ENCODE measurements at regions not wholly inside any gene's neighbourhood (a gene's known extent, or its start where the extent isn't known, plus 50 kb on each side); places are given as distances from the start of the nearest gene placed in this dataset.
"Not testable (repeated sequence)": the region's sequence is repeated elsewhere in the genome, so short reads cannot be mapped to it uniquely, and the experiment has no call there.

DNA sequence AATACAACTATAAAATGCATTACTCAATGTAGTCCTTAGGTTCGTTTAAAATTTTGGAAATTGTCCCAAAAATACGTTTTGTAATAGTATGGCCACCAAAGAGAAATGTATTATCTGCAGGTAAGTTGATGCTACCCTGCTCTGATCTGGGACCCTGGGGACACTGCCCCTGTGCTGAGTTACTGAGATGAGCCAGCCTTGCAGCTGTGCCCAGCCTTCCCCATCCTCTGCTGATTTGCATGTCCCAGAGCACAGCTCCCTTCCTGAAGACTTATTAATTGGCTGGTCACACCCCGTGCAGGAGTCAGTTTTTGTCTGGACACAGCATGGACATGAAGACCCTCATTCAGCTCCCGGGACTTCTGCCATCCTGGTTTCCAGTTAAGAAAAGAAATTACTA is 1203.5 kb downstream of the RPIA start:
- H3K9me3 ChIP-seq (ENCODE audit: control insufficient read depth in 2 of 2, insufficient read depth in 1 of 2, low read length in 1 of 2); DNase-seq (ENCODE audit: low read depth in 6 of 9, low spot score in 9 of 9); H3K27ac ChIP-seq (ENCODE audit: low read depth in 1 of 2, low read length in 1 of 2); H3K36me3 ChIP-seq (ENCODE audit: control insufficient read depth in 2 of 2, insufficient read depth in 2 of 2, low read length in 1 of 2); H3K4me3 ChIP-seq (ENCODE audit: low read length in 2 of 2); H3K27me3 ChIP-seq (ENCODE audit: control insufficient read depth in 2 of 2, insufficient read depth in 1 of 2, low read length in 1 of 2); H3K4me1 ChIP-seq (ENCODE audit: control insufficient read depth in 2 of 2, insufficient read depth in 2 of 2, low read length in 2 of 2): not testable (repeated sequence)
- no CpG with 5 or more reads among the region's 4 CpGs for WGBS

DNA sequence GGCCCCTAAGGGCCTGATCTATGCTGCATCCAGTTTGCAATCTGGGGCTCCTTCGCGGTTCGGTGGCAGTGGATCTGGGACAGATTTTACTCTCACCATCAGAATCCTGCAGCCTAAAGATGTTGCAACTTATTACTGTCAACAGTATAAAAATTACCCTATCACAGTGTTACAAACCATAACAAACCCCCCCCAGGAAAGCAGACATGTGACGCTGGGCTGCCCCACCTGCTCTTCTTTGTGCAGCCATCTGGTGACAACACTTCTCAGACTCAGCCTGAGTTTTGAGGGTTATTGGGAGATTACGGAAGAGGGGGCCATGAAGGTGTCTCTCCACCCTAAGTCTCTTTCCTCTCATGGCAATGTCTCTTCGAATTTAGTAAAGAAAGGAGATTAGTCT is 1204.2 kb downstream of the RPIA start:
- H3K36me3 ChIP-seq (ENCODE audit: control insufficient read depth in 2 of 2, insufficient read depth in 2 of 2, low read length in 1 of 2); H3K27me3 ChIP-seq (ENCODE audit: control insufficient read depth in 2 of 2, insufficient read depth in 1 of 2, low read length in 1 of 2); DNase-seq (ENCODE audit: low read depth in 6 of 9, low spot score in 9 of 9); H3K9me3 ChIP-seq (ENCODE audit: control insufficient read depth in 2 of 2, insufficient read depth in 1 of 2, low read length in 1 of 2); H3K4me3 ChIP-seq (ENCODE audit: low read length in 2 of 2); H3K4me1 ChIP-seq (ENCODE audit: control insufficient read depth in 2 of 2, insufficient read depth in 2 of 2, low read length in 2 of 2); H3K27ac ChIP-seq (ENCODE audit: low read depth in 1 of 2, low read length in 1 of 2): not testable (repeated sequence)
- WGBS = no CpG with 5 or more reads among the region's 6 CpGs

DNA sequence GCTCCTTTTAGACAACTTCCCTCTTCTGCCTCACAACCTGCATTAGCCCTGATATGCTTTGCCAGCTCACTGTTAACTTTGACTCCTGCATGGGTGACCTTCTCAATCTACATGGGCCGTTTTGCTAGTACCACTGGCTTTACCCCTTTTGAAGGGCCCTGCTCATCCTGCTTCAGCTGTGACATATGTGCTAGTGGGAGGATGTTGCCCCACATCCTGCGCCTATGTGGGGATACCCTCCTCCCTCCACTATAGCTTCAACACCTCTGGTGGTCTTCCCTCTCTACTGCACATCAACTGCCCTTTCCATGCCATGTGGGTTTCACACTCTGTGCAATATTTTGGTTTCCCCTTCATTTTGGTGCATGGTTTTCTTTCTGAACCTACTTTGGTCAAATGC is 1235.5 kb downstream of the RPIA start:
- not testable (repeated sequence) for H3K9me3 ChIP-seq (ENCODE audit: control insufficient read depth in 2 of 2, insufficient read depth in 1 of 2, low read length in 1 of 2); H3K4me1 ChIP-seq (ENCODE audit: control insufficient read depth in 2 of 2, insufficient read depth in 2 of 2, low read length in 2 of 2); H3K27ac ChIP-seq (ENCODE audit: low read depth in 1 of 2, low read length in 1 of 2); H3K36me3 ChIP-seq (ENCODE audit: control insufficient read depth in 2 of 2, insufficient read depth in 2 of 2, low read length in 1 of 2); H3K27me3 ChIP-seq (ENCODE audit: control insufficient read depth in 2 of 2, insufficient read depth in 1 of 2, low read length in 1 of 2); H3K4me3 ChIP-seq (ENCODE audit: low read length in 2 of 2); DNase-seq (ENCODE audit: low read depth in 6 of 9, low spot score in 9 of 9)
- WGBS = 74% methylated on average over 2 of the region's 2 CpGs

DNA sequence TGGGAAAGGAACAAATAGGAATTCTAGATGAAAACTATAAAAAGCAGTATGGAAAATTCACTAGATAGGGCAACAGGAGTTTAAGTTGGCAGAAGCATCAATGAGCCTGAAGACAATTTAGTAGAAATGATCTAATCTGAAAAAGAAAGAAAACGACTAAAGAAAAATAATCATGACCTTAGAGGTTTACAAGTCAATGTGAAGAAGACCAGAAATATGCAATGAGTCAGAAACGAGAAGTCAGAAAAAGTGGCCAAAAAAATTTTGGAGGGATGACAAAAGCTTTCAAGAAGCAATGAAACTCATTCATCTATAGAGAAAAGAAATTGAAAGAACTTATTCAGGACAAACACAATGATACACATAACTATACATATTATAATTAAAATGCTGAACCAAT is 1244.0 kb downstream of the RPIA start:
- DNase-seq (ENCODE audit: low read depth in 6 of 9, low spot score in 9 of 9); H3K9me3 ChIP-seq (ENCODE audit: control insufficient read depth in 2 of 2, insufficient read depth in 1 of 2, low read length in 1 of 2); H3K36me3 ChIP-seq (ENCODE audit: control insufficient read depth in 2 of 2, insufficient read depth in 2 of 2, low read length in 1 of 2); H3K27ac ChIP-seq (ENCODE audit: low read depth in 1 of 2, low read length in 1 of 2); H3K4me3 ChIP-seq (ENCODE audit: low read length in 2 of 2); H3K27me3 ChIP-seq (ENCODE audit: control insufficient read depth in 2 of 2, insufficient read depth in 1 of 2, low read length in 1 of 2); H3K4me1 ChIP-seq (ENCODE audit: control insufficient read depth in 2 of 2, insufficient read depth in 2 of 2, low read length in 2 of 2): not testable (repeated sequence)
- WGBS = 90% methylated on average over 2 of the region's 2 CpGs

DNA sequence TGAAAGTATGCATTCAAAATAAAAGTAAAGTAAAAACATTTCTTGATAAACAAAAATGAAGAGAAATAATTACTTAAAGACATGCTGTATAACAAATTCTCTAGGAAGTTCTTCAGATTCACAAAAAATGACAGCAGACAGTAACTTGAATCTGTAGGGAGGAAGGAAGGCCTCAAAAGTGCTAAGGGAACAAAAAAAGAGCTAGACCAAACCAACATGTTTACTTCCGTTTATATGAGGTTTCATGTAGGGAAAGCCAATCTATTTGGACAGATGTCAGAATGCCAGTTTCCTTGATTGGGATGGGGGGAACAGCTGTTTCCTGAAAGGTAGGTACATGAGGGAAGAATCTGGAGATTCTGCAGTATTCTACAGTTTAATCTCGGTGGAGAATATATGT is 1244.5 kb downstream of the RPIA start:
- not testable (repeated sequence) for H3K4me1 ChIP-seq (ENCODE audit: control insufficient read depth in 2 of 2, insufficient read depth in 2 of 2, low read length in 2 of 2); H3K4me3 ChIP-seq (ENCODE audit: low read length in 2 of 2); H3K36me3 ChIP-seq (ENCODE audit: control insufficient read depth in 2 of 2, insufficient read depth in 2 of 2, low read length in 1 of 2); DNase-seq (ENCODE audit: low read depth in 6 of 9, low spot score in 9 of 9); H3K27ac ChIP-seq (ENCODE audit: low read depth in 1 of 2, low read length in 1 of 2); H3K27me3 ChIP-seq (ENCODE audit: control insufficient read depth in 2 of 2, insufficient read depth in 1 of 2, low read length in 1 of 2); H3K9me3 ChIP-seq (ENCODE audit: control insufficient read depth in 2 of 2, insufficient read depth in 1 of 2, low read length in 1 of 2)
- 16% methylated on average over 2 of the region's 2 CpGs for WGBS

DNA sequence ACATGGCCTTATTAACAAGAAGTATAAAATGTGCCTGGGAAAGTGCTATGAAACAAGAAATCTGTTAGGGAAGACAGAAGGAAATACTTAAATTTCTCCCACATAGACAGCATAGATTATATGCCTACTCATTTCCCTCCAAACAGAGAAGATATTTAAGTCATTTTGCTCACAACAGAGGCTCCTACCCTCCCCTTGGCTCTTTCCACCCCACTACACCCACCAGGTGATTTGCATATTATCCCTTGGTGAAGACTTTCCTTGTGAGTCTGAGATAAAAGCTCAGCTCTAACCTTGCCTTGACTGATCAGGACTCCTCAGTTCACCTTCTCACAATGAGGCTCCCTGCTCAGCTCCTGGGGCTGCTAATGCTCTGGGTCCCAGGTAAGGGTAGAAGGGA is 1245.1 kb downstream of the RPIA start:
- H3K27ac ChIP-seq (ENCODE audit: low read depth in 1 of 2, low read length in 1 of 2); H3K9me3 ChIP-seq (ENCODE audit: control insufficient read depth in 2 of 2, insufficient read depth in 1 of 2, low read length in 1 of 2); H3K4me1 ChIP-seq (ENCODE audit: control insufficient read depth in 2 of 2, insufficient read depth in 2 of 2, low read length in 2 of 2); DNase-seq (ENCODE audit: low read depth in 6 of 9, low spot score in 9 of 9); H3K4me3 ChIP-seq (ENCODE audit: low read length in 2 of 2); H3K36me3 ChIP-seq (ENCODE audit: control insufficient read depth in 2 of 2, insufficient read depth in 2 of 2, low read length in 1 of 2); H3K27me3 ChIP-seq (ENCODE audit: control insufficient read depth in 2 of 2, insufficient read depth in 1 of 2, low read length in 1 of 2): not testable (repeated sequence)

DNA sequence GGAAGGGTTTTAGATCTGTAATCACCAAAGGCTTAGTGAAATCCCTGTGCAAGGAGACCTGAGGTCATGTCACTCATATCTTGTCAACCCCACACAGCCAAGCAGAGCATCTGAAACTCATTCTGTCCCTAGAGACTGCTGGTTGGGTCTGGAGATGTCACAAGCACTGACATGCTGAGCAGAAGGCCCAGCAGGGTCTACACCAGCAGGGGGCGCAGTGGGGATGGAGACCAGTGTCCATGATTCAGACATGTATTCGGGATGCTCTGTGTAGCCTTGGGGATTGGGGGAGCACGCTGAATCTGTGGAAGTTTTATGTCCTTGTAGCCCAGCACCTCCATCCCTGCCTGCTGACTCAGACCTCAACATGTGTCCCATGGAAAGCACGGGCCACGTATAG is 1247.3 kb downstream of the RPIA start:
- H3K4me3 ChIP-seq (ENCODE audit: low read length in 2 of 2); H3K36me3 ChIP-seq (ENCODE audit: control insufficient read depth in 2 of 2, insufficient read depth in 2 of 2, low read length in 1 of 2); DNase-seq (ENCODE audit: low read depth in 6 of 9, low spot score in 9 of 9); H3K9me3 ChIP-seq (ENCODE audit: control insufficient read depth in 2 of 2, insufficient read depth in 1 of 2, low read length in 1 of 2); H3K27ac ChIP-seq (ENCODE audit: low read depth in 1 of 2, low read length in 1 of 2); H3K27me3 ChIP-seq (ENCODE audit: control insufficient read depth in 2 of 2, insufficient read depth in 1 of 2, low read length in 1 of 2); H3K4me1 ChIP-seq (ENCODE audit: control insufficient read depth in 2 of 2, insufficient read depth in 2 of 2, low read length in 2 of 2): not testable (repeated sequence)
- WGBS = 81% methylated on average over 5 of the region's 5 CpGs

DNA sequence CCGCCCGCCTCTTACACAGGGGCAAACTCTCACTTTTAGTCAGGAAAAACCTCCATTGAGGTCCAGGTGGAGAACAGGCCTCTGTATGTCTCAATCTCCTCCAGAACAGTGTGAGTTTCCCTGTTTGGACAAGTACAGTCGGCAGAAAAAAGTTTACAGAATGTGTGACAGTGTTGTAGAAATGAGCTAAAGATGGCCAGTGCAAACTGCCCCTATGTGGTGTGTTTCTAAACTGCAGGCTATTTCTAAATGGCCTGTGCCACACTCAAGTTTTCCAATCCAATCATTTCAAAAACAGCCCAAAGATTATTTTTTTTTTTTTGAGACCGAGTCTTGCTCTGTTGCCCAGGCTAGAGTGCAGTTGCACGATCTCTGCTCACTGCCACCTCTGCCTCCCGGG is 1252.8 kb downstream of the RPIA start:
- not testable (repeated sequence) for H3K36me3 ChIP-seq (ENCODE audit: control insufficient read depth in 2 of 2, insufficient read depth in 2 of 2, low read length in 1 of 2); H3K4me1 ChIP-seq (ENCODE audit: control insufficient read depth in 2 of 2, insufficient read depth in 2 of 2, low read length in 2 of 2); H3K9me3 ChIP-seq (ENCODE audit: control insufficient read depth in 2 of 2, insufficient read depth in 1 of 2, low read length in 1 of 2); H3K27ac ChIP-seq (ENCODE audit: low read depth in 1 of 2, low read length in 1 of 2); H3K4me3 ChIP-seq (ENCODE audit: low read length in 2 of 2); H3K27me3 ChIP-seq (ENCODE audit: control insufficient read depth in 2 of 2, insufficient read depth in 1 of 2, low read length in 1 of 2); DNase-seq (ENCODE audit: low read depth in 6 of 9, low spot score in 9 of 9)
- 93% methylated on average over 3 of the region's 6 CpGs for WGBS

DNA sequence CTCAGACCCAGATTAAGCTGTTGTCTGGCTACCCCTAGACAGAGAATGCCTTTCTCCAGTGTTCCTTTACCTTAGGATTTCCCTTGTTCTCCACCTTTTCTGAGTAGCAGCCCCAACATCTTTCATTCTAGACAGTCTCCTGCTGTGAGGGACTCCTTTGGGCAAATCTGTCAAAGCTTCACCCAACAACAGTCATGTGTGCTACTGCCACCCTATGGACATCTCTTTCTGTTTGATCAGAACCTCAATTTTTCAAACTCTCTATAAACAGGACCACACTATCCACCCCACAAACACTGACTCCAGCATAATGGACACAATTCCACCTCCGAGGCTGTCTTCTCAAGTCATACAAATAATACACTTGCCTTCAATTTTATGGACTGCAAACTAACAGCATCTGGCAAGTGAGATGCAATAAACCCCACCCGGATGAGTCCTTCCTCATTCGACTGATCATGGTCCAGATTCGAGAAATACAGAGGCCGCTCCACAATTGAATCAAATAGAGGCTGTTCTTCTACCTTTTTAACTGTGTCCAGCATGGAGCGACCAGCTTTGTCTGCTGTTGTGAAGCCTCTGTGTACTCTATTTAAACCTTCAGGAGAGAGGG is 1253.6 kb downstream of the RPIA start:
- not testable (repeated sequence) for H3K9me3 ChIP-seq (ENCODE audit: control insufficient read depth in 2 of 2, insufficient read depth in 1 of 2, low read length in 1 of 2); H3K27me3 ChIP-seq (ENCODE audit: control insufficient read depth in 2 of 2, insufficient read depth in 1 of 2, low read length in 1 of 2); DNase-seq (ENCODE audit: low read depth in 6 of 9, low spot score in 9 of 9); H3K27ac ChIP-seq (ENCODE audit: low read depth in 1 of 2, low read length in 1 of 2); H3K4me1 ChIP-seq (ENCODE audit: control insufficient read depth in 2 of 2, insufficient read depth in 2 of 2, low read length in 2 of 2); H3K36me3 ChIP-seq (ENCODE audit: control insufficient read depth in 2 of 2, insufficient read depth in 2 of 2, low read length in 1 of 2); H3K4me3 ChIP-seq (ENCODE audit: low read length in 2 of 2)
- no CpG with 5 or more reads among the region's 6 CpGs for WGBS

DNA sequence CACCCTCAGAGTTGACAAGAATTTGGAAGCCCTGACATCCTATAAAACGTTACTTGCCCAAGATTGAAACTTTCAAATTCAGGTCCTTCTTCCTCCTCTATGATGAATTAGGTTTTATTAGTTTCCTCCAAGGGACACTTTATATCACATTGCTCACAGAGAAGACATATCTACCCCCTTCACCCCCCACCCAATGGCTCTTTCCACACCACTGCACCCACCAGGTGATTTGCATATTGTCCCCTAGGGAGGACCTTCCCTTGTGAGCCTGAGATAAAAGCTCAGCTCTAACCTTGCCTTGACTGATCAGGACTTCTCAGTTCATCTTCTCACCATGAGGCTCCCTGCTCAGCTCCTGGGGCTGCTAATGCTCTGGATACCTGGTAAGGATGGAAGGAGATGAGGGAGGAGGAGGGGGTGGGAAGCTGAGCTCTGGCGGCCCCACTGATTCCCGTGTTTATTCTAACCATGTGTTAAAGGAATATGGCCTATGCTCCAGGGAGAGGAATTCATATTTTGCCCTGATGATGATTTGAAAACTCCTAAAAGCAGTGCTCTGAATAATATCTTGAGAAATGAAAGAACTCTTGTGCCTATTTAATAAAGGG is 1255.8 kb downstream of the RPIA start:
- H3K36me3 ChIP-seq (ENCODE audit: control insufficient read depth in 2 of 2, insufficient read depth in 2 of 2, low read length in 1 of 2); H3K4me3 ChIP-seq (ENCODE audit: low read length in 2 of 2); H3K9me3 ChIP-seq (ENCODE audit: control insufficient read depth in 2 of 2, insufficient read depth in 1 of 2, low read length in 1 of 2); H3K4me1 ChIP-seq (ENCODE audit: control insufficient read depth in 2 of 2, insufficient read depth in 2 of 2, low read length in 2 of 2); H3K27me3 ChIP-seq (ENCODE audit: control insufficient read depth in 2 of 2, insufficient read depth in 1 of 2, low read length in 1 of 2); H3K27ac ChIP-seq (ENCODE audit: low read depth in 1 of 2, low read length in 1 of 2); DNase-seq (ENCODE audit: low read depth in 6 of 9, low spot score in 9 of 9): not testable (repeated sequence)
- 88% methylated on average over 3 of the region's 3 CpGs for WGBS
